SW480 (cell line): ENCODE measurements at regions not wholly inside any gene's neighbourhood (a gene's known extent, or its start where the extent isn't known, plus 50 kb on each side); places are given as distances from the start of the nearest gene placed in this dataset.

Source experiments
- DNase-seq: peaks from one replicate; pipeline ENCODE4 v3.0.0-alpha.2; 2016; ENCODE audit warnings: low spot score

DNA sequence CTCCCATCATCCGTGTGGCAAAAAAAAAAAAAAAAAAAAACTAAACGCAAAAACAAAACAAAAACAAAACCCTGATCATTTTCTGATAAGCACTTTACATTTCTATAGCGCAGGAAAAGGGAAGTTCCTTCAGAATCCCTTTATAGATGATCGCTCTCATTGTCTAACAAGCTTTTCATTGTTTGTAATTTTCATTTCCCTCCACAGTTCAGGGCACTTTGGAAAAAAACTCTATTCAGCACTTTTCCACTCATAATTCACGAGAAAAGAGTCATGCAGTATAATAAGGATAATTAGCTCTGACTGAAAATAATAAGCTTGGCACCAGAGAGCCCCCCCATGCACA lies 89.4 kb upstream of the ATXN1 start:
- DNase-seq: no peak

DNA sequence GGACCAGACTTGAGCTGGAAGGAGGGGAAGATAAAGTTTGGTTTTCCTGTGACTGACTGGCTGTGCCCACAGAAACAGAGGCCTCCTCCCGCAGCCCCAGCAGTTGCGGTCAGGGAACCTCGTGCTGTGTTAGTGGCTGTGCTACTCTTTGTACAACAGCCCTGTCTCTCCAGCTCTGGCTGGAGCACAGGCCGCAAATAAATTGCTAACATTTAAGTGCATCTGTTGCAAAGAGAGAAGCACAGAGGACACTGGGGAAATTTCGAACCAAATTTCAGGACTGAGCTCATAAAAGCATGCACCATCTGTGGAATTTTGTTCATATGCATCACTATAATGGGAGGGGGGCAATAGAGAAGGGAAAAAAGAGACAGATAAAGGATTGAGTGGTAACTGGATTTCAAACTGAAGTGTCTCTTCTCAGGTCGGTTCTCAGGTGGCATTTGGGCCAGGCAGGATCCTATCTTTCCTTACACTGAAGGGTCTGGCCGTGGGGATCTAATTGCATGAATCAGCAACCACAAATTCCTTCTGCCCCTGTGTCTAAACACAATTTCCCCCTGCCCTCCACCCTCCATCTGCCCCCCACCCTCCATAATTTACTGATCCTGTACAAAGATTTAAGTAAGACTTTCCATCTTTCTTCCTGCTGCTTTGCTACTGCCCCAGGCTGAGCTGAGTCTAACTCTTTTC lies 88.9 kb upstream of the ATXN1 start:
- no peak for DNase-seq

DNA sequence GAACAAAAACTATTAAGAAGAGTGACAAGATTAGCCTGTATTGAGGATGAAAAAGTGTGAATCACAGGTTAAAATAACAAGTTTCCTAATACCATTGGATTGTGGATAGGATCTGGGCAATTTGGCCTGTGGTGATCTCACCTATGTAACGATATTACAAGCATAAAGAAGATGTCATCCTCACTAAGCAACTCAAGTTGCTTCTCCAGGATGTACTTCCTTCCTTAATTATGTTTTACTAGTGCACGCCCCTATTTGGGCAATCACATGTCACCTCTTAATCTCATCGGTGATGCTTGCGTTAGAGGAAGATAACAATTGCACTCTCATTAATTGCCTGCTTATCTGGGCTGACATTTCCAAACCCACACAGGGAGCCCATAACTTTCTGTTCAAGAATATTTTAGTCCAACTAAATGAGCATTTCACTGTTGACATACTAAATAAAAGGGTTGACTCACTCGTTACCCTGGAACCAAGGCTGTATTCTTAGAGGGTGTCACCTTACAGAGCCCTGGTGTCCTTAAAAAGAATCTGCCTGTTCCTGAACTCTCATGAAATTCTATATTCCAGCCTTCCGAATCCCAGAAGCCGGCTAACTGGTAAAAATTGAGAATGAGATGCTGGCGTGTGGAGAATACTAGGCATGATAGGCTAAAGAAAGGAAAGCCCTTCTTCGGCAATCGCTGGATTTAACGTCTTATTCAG lies 88.2 kb upstream of the ATXN1 start:
- no peak for DNase-seq

DNA sequence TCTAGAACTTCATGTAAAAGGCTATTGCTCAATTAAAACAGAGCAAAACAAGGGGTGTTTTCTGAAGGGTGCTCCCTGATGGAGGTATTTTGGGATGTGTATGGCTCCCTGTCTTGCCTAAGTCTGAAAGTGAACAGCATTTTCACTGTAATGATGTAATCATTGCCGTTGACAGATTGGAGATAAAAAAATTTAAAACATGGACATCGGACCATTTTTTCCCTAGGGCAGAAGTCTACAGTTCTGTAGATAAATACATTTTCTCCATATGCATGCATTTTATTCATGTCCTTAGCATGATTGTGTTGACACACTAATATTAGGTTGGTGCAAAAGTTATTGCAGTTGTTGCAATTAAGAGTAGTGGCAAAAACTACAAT lies 85.1 kb upstream of the ATXN1 start:
- no peak for DNase-seq

DNA sequence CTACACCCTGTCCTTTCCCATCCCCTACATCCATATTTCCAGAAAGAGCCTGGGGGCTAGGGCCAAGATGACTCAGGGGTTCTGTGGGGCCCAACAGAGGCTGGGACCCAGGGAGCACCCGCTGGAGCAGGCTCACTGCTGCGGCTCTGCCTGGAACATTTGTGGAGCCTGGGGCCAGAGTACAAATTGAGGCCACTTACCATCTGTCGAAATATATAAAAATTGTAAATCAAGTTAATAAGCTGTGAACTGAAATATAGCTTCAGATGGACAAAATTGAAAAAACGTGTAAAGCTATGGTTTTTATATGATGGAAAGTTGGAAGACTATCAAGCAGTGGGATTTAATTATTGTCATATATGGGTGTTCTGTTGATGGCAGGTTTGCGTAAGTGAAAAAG lies 82.9 kb upstream of the ATXN1 start:
- no peak for DNase-seq

DNA sequence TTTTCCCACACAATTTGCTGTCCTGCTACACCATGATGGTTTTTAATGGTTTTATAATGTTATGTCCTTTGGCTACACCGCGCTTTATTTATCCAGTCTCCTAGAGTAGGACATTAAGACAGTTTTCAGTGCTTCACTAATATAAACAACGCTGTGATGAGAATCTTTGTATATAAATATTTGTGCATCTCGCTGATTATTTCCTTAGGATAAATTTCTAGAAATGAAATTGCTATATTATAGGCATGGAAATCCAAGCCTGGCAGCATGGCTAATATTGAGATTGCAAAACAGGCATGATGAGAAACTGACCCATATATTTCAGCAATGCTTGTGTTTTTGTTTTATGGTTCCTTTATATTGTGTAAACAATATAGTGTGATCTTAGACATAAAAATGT lies 81.4 kb upstream of the ATXN1 start:
- DNase-seq: no peak

DNA sequence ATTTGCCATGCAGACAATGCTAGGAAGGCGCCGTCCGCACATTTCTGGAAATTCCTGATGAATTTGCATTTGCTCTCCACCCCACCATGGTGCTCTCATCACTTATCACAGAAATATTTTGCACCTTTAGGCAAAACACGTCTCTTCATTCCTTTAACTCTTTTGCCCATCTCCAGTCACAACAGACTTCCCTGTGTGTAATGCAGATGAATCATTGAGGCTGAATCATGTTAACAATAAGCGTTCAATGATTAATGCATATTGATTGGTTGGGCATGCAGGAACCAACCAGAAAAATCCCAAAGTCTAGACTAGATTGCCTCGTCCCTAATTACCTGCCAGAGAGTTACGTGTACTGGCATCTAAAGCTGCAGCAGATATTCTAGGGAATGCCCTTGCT lies 80.0 kb upstream of the ATXN1 start:
- DNase-seq: no peak

DNA sequence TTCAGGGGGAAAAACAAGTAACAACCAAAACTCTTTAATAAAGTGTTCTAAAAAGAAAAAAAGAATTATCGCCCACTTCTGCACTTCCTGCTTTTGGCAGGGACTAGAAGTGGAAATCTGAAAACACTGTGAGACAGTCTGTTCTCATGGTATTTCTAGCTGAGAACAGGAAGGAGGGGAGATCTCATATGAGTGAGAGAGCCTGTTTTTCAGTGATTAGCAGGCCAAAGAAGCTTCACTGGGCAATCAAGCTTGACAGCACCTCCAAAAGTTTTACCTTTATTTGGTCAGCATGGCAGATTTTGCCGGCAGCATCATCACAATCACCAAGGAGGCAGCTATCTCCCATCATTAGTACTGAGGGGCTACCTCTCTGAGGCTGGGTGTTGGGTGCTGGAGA lies 79.5 kb upstream of the ATXN1 start:
- no peak for DNase-seq

DNA sequence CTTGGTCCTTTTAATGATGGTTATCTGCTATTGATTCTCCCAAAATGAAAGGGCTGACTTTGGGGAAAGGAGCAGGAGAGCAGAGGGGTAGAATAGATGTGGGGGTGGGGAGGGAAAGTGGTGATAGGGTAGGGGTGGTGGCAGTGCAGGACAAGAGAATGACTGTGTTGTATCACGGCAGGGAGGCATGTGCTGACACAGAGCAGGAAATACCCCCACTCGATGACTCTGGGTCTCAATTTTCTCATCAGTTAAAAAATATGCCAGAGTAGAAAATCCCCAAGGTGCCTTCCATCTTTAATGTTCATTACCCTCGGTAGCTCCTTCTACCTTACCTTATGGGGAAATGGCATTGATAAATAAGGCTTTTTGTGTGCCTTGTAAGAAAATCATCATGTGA lies 79.0 kb upstream of the ATXN1 start:
- DNase-seq: no peak

DNA sequence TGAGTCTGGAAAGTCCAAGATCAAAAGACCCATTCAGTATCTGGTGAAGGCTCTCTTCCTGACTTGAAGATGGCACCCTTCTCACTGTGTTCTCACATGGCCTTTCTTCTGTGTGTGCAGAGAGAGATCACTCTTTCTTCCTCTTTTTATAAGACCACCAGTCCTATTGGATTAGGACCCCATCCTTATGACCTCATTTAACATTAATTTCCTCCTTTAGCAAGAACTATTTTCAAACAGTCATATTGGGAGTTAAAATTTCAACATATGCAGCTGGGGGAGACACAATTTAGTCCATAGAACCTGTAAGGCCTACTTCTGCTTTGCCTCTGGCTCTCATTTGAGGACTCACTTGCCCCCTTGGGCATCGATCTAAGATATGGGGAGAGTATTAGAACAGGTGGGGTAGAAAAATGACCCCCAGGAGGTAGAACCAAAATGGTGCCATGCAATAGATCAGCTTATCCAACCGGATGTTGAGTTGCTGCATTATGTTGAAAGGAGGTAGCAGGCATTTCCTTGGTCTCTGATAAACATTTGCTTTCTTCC lies 78.4 kb upstream of the ATXN1 start:
- no peak for DNase-seq

DNA sequence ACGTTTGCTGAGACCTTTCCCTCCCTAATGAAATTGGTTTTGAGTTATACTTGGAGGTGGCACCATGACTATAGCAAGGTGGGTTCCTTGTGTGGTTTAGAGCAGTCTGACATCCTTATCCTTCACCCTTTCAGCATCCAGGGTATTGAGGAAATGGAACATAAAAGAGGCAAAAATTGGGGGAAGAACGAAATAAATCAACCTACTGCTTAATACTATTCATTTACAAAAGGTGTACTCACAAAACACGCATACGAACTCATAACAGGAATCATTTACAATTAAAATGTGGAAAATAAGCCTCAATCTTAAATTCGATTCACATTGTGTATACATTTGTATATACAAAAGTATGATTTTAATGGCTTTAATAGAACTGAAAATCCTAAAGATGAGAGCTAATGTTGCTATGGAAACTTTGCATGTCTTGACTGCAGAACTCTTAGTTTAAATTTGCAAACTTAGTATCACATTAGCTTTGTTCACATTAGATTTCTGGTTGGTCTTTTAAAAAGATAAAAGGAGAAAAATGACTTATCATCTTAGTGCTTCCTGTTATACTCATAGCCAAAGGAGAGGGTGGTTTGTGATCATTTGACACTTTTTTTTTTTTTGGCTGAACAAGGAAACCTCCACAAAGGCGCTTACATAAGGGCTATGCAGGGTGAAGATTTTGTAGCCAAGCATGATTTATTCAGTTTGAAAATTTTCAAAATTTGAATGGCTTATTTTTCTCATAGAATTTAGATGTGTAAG lies 76.1 kb upstream of the ATXN1 start:
- DNase-seq: no peak

DNA sequence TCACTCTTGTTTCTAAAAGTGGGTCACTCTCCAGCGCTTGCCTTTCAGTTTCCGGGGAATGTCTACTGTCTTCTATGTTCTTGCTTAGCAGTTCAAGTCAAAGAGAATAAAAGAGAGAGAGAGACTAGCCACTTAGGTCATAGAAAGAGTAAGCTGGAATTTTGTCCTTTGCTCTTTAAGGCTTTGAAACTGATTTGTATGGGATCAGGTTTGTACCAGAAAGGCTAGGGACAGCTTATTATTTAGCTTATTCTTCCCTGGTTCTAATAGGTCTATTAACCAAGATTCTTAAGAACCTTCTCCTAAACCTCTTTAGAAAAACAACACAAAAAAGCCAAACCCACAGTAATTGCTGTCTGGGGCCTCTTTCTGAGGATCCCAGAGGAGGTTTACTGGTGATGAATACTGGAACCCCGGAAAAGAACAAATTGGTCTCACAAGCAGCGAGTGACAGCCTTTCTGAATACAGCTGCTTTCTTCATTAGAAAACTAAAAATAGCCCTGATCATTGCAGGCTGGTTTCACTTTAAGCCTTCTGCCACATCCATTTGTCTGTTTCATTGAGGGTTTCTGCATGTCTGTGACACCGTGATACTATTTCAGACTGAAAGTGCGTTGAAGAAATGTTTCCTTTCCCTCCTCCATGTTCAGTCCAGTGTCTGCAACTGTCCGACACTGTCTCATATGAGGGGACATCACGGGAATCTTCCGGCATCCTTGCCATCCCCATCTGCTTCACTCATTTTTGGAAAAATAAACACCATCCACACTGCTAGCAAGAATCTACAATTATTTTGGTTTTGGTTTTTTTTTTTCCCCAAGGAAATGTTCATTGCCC lies 75.1 kb upstream of the ATXN1 start:
- no peak for DNase-seq

DNA sequence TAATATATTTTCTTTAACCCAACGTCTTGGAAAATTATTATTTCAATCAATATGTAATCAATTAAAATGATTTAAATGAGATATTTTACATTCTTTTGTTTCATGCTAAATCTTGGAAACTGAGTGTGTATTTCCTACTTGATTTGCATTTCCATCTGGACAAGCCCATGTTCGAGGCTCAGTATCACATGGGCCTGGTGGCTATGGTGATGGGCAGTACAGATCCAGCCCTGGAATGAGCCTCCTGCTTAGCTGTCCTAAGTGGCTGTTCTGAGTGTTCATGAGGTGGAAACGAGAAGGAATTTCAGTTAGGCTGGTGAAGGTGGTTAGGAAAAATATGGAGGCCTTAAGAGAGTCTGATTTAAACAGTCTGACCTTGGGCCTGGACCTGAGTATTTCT lies 73.0 kb upstream of the ATXN1 start:
- DNase-seq: no peak

DNA sequence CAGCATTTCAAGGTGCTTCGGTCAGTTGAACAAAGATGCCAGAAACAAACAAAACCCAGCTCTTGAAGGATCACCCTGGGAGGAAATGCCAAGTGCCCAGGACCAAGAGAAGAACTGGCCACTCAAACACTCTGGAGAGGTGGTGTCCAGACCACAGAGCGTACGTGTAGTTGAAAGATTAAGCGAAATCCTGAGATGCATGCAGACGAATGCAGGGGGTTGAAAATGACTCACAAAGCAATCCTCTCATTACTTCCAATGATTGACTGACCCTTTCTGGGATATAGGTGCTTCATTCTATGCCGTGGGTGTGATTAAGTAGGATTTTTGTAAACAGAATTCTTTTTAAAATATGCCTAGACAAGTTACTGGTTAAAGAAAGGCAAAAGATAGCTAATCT lies 71.5 kb upstream of the ATXN1 start:
- no peak for DNase-seq

DNA sequence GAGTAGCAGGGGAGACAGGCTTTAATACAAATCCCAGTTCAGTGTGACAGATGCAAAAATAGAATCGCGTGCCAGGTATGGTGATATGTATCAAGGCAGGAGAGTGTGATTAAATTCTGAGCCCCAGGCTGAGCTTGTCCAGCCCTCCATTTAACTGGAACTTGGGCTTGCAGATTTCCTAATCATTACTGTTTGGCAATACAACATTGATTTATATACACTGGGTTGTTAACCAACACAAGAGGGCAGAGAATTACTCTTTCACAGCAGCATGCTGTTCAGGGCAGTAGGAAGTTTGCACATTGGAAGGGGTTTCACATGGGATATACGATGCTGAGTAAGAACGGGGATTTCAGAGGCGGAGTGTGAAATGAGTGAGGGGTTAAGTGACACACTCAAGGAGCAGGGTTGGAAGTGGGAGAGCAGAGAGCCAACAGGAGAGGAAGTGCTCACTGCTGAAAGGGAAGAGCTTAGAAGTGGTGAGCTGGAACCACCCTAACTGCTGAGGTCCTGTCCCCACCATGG lies 70.8 kb upstream of the ATXN1 start:
- no peak for DNase-seq

DNA sequence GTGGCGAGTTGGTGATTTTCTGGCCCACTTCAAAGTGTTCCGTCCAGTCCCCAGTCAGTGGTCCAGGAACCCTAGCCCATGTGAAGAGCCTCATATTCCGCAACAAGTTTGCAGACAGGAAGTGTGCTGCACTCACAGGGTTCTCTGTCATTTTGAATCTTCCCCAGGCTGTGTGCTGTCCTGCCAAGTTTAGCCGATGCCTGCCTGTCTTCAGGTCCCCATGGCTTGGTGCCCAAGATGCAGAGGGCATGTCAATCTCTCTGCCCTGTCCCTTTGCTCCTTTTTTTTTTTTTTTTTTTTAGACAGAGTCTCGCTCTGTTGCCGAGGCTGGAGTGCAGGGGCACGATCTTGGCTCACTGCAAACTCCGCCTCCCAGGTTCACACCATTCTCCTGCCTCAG lies 69.9 kb upstream of the ATXN1 start:
- no peak for DNase-seq

DNA sequence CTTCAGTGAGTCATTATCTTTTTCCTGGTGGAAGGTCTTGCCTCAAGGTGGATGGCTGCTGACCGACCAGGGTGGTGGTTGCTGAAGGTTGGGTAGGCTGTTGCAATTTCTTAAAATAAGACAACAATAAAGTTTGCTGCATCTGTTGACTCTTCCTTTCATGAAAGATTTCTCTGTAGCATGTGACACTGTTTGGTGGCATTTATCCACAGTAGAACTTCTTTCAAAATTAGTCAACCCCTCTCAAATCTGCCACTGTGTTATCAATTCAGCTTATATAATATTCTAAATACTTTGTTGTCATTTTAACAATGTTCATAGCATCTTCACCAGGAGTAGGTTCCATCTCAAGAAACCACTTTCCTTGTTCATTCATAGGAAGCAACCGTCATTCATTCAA lies 66.8 kb upstream of the ATXN1 start:
- DNase-seq: no peak

DNA sequence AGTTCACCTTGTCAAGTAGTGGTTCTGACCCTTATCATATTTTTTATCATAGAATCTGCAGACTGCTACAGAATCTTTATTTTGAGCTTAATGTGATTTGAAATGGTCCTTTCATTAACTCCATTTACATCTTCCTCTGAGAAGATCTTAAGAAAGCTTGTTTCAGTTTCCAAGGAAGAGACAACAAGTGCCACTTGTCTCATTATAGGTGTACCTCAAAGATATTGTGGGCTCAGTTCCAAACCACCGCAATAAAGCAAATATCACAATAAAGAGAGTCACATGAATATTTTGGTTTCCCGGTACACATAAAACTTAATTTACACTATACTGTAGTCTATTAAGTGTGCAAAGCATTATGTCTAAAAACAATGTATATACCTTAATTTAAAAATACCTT lies 66.4 kb upstream of the ATXN1 start:
- no peak for DNase-seq

DNA sequence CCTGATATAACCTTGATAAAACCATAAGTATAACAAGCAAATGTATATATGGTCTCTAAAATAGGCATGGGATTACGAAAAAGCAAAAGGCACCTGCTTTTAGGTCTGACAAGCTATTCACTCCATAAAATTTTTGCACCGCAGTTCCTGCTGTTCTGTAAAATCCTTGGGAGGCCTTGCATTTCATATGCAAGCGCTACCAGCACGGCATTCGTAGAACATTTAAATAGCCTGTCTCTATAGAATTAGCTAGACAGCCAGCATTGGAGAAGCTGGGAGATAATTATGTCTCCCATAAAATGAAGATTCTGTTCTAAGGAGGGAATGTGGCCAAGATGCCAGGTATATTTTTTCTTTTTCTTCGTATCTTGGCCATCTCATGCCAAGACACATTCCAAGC lies 64.5 kb upstream of the ATXN1 start:
- no peak for DNase-seq

DNA sequence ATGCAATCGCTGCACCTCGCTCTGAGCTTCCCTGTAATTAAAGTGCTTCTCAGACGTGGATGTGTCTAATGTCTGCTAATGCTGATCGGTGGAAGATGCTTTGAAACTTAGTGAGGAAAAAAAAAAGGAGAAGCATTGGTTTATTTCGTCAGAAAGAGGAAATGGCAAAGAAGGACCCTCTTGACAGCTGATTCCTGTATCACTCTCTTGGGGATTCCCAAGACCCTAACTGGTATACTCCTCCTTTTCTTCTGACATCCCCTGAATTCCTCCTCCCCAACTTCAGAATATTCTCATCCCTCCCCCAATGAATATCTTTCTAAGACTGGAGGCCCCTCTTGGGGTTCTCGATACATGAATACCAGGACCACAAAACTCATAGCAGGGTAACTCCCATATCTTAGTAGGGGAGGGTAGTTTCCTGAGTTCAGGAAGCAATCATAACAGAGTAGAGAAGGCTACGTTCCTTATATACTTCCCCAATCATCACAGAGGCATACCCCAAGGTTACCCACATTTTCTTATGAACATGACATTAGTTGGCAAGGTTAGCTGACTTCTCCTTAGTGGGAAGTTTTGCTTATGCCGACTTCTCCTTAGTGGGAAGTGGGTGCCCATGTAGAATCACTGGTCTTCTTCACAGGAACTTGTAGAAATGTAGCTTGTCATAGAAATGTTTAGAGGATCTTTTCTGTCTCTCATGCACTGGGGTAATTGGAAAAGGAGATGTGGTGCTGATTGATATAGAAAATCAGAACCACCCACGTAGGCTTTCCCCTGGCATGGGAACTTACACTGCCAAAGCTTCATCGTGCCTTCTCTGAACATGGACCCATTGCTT lies 63.8 kb upstream of the ATXN1 start:
- no peak for DNase-seq

DNA sequence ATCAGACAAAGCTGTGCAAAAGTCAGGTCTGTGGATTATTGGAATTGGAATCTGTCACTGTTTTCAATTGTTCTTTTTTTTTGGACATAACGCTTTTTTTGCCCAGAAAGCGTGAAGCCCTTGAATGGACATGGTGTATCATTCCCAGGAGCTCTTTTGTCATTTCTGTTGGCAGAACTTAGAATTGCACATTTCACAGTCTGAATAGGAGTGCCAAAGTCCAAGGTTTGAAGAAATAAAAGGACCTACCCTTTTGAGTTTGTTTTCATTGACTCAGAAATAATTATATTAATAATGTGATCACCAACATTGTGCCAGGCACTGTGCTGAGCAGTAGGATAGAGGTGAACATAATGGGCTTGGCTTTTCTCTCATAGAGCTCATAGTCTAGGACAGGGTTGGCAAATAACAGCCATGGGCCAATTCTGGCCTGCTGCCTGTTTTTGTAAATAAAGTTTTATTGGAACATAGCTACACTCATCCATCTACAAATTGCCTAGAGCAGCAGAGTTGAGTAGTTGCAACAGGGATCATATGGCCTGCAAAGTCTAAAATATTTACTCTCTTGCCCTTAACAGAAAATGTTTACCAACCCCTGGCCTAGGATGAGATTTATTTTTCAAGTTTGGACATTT lies 62.6 kb upstream of the ATXN1 start:
- no peak for DNase-seq
